ENCODE measurements at regions not wholly inside any gene's neighbourhood (a gene's known extent, or its start where the extent isn't known, plus 50 kb on each side); places are given as distances from the start of the nearest gene placed in this dataset.

- Histone ChIP-seq H3K27ac (ENCODE audit: low read depth in 1 of 2, low read length in 2 of 2) (no peak overlapping the region), H3K9me3 (ENCODE audit: control insufficient read depth in 1 of 2, insufficient read depth in 1 of 2, low read length in 2 of 2) (peaks cover 0 to 5% of the 10 kb centered on the region in 2 experiments), H3K27me3 (ENCODE audit: control insufficient read depth in 1 of 2, insufficient read depth in 2 of 2, low read length in 2 of 2) (no peaks in the 10 kb centered on the region), H3K4me3 (ENCODE audit: low read length) (no peak overlapping the region), H3K36me3 (ENCODE audit: insufficient read depth, low read length) (no peaks in the 10 kb centered on the region), H3K4me1 (ENCODE audit: insufficient read depth, low read length) (no peaks in the 10 kb centered on the region)
- no peak for DNase-seq
- Mint-ChIP-seq H3K27me3 (no peaks in the 10 kb centered on the region), H3K4me3 (no peak overlapping the region), H3K36me3 (ENCODE audit: low read depth) (no peaks in the 10 kb centered on the region), H3K4me1 (ENCODE audit: low read depth) (no peaks in the 10 kb centered on the region), H3K27ac (no peak overlapping the region), H3K9me3 (peaks cover 3% of the 10 kb centered on the region)
- CTCF ChIA-PET: no interaction called here
- POLR2A ChIA-PET: no interaction called here
- ATAC-seq (ENCODE audit: poor library complexity): no peak
- intact Hi-C loops (cut with DNase I, micrococcal nuclease): no loop called here
- TF ChIP-seq CTCF (IDR thresholded peaks at IDR 0.05): no peak
Observed at GRCh38 chr12:84276215-84276614, 636.4 kb downstream of the SLC6A15 start.

GRCh38 chr12:84272324-84272723 is 640.3 kb downstream of the SLC6A15 start:
- H3K4me3 Mint-ChIP-seq: no peak overlapping the region
- ATAC-seq (ENCODE audit: poor library complexity): no peak
- no peak overlapping the region for H3K27ac ChIP-seq (ENCODE audit: low read depth in 1 of 2, low read length in 2 of 2)
- ChIA-PET POLR2A (no interaction called here), CTCF (no interaction called here)
- DNase-seq: no peak
- no peaks in the 10 kb centered on the region for H3K4me1 ChIP-seq (ENCODE audit: insufficient read depth, low read length)
- H3K36me3 Mint-ChIP-seq (ENCODE audit: low read depth): no peaks in the 10 kb centered on the region
- peaks cover 7% of the 10 kb centered on the region for H3K9me3 Mint-ChIP-seq
- H3K27me3 ChIP-seq (ENCODE audit: control insufficient read depth in 1 of 2, insufficient read depth in 2 of 2, low read length in 2 of 2): no peaks in the 10 kb centered on the region
- H3K4me3 ChIP-seq (ENCODE audit: low read length): no peak overlapping the region
- H3K27me3 Mint-ChIP-seq: no peaks in the 10 kb centered on the region
- intact Hi-C loops (cut with DNase I, micrococcal nuclease): loop anchor here in 1 of 2 experiments (1.0 kb wide), 1 partner anchor 8 kb away; no protein-coding TSS in a partner anchor
- no peaks in the 10 kb centered on the region for H3K4me1 Mint-ChIP-seq (ENCODE audit: low read depth)
- no peak overlapping the region for H3K27ac Mint-ChIP-seq
- H3K9me3 ChIP-seq (ENCODE audit: control insufficient read depth in 1 of 2, insufficient read depth in 1 of 2, low read length in 2 of 2): no peaks in the 10 kb centered on the region
- H3K36me3 ChIP-seq (ENCODE audit: insufficient read depth, low read length): no peaks in the 10 kb centered on the region
- TF ChIP-seq CTCF (IDR thresholded peaks at IDR 0.05): no peak

GRCh38 chr12:84270470-84271140 is 642.0 kb downstream of the SLC6A15 start:
- intact Hi-C loops (cut with DNase I, micrococcal nuclease): no loop called here
- Histone ChIP-seq H3K36me3 (ENCODE audit: insufficient read depth, low read length) (no peaks in the 10 kb centered on the region), H3K4me3 (ENCODE audit: low read length) (no peak overlapping the region), H3K9me3 (ENCODE audit: control insufficient read depth in 1 of 2, insufficient read depth in 1 of 2, low read length in 2 of 2) (no peaks in the 10 kb centered on the region), H3K27ac (ENCODE audit: low read depth in 1 of 2, low read length in 2 of 2) (no peak overlapping the region), H3K27me3 (ENCODE audit: control insufficient read depth in 1 of 2, insufficient read depth in 2 of 2, low read length in 2 of 2) (no peaks in the 10 kb centered on the region), H3K4me1 (ENCODE audit: insufficient read depth, low read length) (no peaks in the 10 kb centered on the region)
- DNase-seq: no peak
- no peak for TF ChIP-seq CTCF (IDR thresholded peaks at IDR 0.05)
- ChIA-PET POLR2A (no interaction called here), CTCF (no interaction called here)
- Mint-ChIP-seq H3K36me3 (ENCODE audit: low read depth) (no peaks in the 10 kb centered on the region), H3K4me3 (no peak overlapping the region), H3K9me3 (peaks cover 7% of the 10 kb centered on the region), H3K4me1 (ENCODE audit: low read depth) (no peaks in the 10 kb centered on the region), H3K27me3 (no peaks in the 10 kb centered on the region), H3K27ac (no peak overlapping the region)
- ATAC-seq (ENCODE audit: poor library complexity): no peak

Data from CD4-positive, alpha-beta T cell (primary cell).